Heart right ventricle (tissue), 16 donors: ENCODE measurements at regions not wholly inside any gene's neighbourhood (a gene's known extent, or its start where the extent isn't known, plus 50 kb on each side); places are given as distances from the start of the nearest gene placed in this dataset.

ENCODE experiments used
- ATAC-seq, 8 donors: fragments of 200-7000 bp; cut with Tn5 transposase; one replicate each; pipeline ENCODE4 v1.9.1; 2020; ENCODE audit warnings: mild to moderate bottlenecking in 8 of 8, moderate library complexity in 8 of 8, moderate number of reproducible peaks in 1 of 8
- DNase-seq, 2 donors: peaks; one replicate each; pipeline ENCODE4 v3.0.0-alpha.2; 2020
- H3K27ac ChIP-seq, 10 donors: fragments of 200-600 bp; sonication (generic) in 2 of 10; one replicate each; pipeline versions ENCODE4 v1.5.0 to v1.8.0; 2020 to 2022; ENCODE audit warnings: mild to moderate bottlenecking in 3 of 10
- H3K27me3 ChIP-seq, 7 donors: fragments of 200-600 bp; one replicate each; pipeline ENCODE4 v1.8.0; 2021 to 2022; ENCODE audit warnings: mild to moderate bottlenecking in 2 of 7
- H3K36me3 ChIP-seq, 9 donors: fragments of 200-600 bp; sonication (generic) in 1 of 9; one replicate each; pipeline versions ENCODE4 v1.5.0 to v1.8.0; 2020 to 2022; ENCODE audit warnings: mild to moderate bottlenecking in 2 of 9
- H3K4me1 ChIP-seq, 9 donors: fragments of 200-600 bp; sonication (generic) in 1 of 9; one replicate each; pipeline versions ENCODE4 v1.5.0 to v1.8.0; 2020 to 2022; ENCODE audit warnings: mild to moderate bottlenecking in 4 of 9
- H3K4me3 ChIP-seq, 10 donors: fragments of 200-600 bp; sonication (generic) in 2 of 10; one replicate each; pipeline versions ENCODE4 v1.5.0 to v1.8.0; 2020 to 2022; ENCODE audit warnings: mild to moderate bottlenecking in 7 of 10, moderate library complexity in 2 of 10
- H3K9me3 ChIP-seq, 11 donors: fragments of 200-600 bp in 10 of 11; sonication (generic) in 2 of 11; one replicate each; pipeline versions ENCODE4 v1.5.0 to v1.8.0; 2013 to 2022; ENCODE audit warnings: mild to moderate bottlenecking in 2 of 11, control low read depth in 1 of 11, moderate library complexity in 1 of 11
- CTCF ChIP-seq, 9 donors: fragments of 200-600 bp; sonication (generic) in 2 of 9; IDR thresholded peaks; one replicate each; pipeline versions ENCODE4 v1.5.0 to v1.8.0; 2021 to 2022; ENCODE audit warnings: antibody characterized with exemption in 9 of 9, mild to moderate bottlenecking in 5 of 9, moderate library complexity in 1 of 9
- WGBS, 2 donors: extraction: QIAGEN DNeasy Blood & Tissue Kit; methylation state at CpG; one replicate each; pipeline ENCODE4 v1.1.7; 2013; ENCODE audit warnings: inconsistent platforms in 1 of 2; 5-methylcytosine and 5-hydroxymethylcytosine counted together
- intact Hi-C, 10 donors: fragments of 100-400 bp; cut with DNase I; formaldehyde crosslinking; loops; one replicate each; pipeline versions ENCODE4 v1.11.1 to v1.14.2; 2022
- donor health status: Arrhythmogenic right ventricular cardiomyopathy.
- donor health status: ischemic (EF 13 %, LVEDD 7.1; RV severe dilation, severe dysfunction).
- donor health status: healthy with polysubstance abuse.
- donor health status: DM: no; HTN: yes; CAD: no.
- donor health status: DM: no; HTN: no; CAD: no.
- donor health status: ischemic (EF 25% LVEDD 6.9; RV normal size, moderate dysfunction).
- donor health status: ischemic (EF 25% LVEDD 5.7; RV mildly dilated, moderate dysfunction).
- donor health status: healthy.
- donor health status: DM: yes; HTN: yes; CAD: no.
- donor health status: Ischemic cardiomyopathy.
- donor health status: ischemic (EF 35%, LVEDD 5.7; RV mildly dilated, moderate dysfunction).
- donor health status: nonischemic (EF 11% LVEDD 7.7; RV severe dilation, severe dysfunction).
- donor health status: DM: yes; HTN: yes; CAD: no.
- donor health status: PGD.
- donor health status: ischemic (EF 29% LVEDD 5.4; RV normal size, mild dysfunction).
- donor health status: nonischemic (EF 23%, LVEDD 6.1; RV moderate dilation, normal function).

DNA sequence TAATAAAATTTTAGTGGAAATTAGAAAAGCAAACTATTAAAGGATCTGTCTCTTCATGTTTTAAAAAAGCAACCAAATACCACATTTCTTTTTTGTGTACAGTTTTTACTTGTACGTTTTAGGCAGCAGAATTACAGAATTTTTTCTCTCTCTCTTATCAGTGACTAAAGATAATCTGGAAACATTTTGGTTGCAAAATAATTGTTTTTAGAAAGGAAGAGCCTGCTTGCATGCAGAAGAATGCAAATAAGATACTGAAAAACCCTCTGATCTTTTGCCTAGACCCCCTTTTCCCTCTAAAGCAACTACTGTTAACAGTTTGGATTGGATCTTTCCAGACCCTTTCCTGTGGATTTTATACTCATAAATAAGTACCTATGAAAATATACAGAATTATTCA lies 75.9 kb upstream of the SGCD start:
- 43 to 63% methylated on average over 1 of the region's 1 CpG for WGBS, 2 donors
- Histone ChIP-seq H3K36me3 (no peaks in the 10 kb centered on the region), H3K4me3 (no peak overlapping the region), H3K9me3 (no peaks in the 10 kb centered on the region), H3K4me1 (peaks cover 0 to 5% (median 0%) of the 10 kb centered on the region in 9 donors), H3K27ac (no peak overlapping the region), H3K27me3 (no peaks in the 10 kb centered on the region)
- no peak for TF ChIP-seq CTCF (IDR thresholded peaks at IDR 0.05)
- DNase-seq = no peak
- intact Hi-C loops = no loop called here
- ATAC-seq = no peak

DNA sequence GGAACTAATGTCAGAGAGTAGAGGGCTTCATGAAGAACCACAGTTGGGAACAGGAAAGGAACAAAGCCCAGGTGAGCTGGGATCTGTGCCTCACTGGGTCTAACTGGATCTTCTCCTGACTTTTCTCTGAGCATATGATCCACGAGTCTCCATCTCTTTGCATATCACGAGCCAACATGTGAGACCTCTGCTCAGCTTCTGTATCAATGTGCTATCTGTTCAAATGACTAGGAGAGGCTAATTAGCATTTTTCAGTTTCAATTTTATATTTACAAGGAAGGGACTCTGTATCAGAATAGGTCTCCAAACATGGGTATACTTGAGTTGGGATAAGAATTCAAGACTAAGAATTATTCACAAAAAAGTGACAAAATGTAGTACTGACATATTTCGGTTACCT lies 73.8 kb upstream of the SGCD start:
- WGBS, 2 donors = 85% methylated on average over 3 of the region's 3 CpGs
- TF ChIP-seq CTCF (IDR thresholded peaks at IDR 0.05) = no peak
- Histone ChIP-seq H3K4me3 (no peak overlapping the region), H3K36me3 (no peaks in the 10 kb centered on the region), H3K9me3 (no peaks in the 10 kb centered on the region), H3K27ac (no peak overlapping the region), H3K27me3 (no peaks in the 10 kb centered on the region), H3K4me1 (peaks cover 0 to 5% (median 0%) of the 10 kb centered on the region in 9 donors)
- no peak for DNase-seq
- ATAC-seq = no peak
- intact Hi-C loops = no loop called here

- H3K9me3 ChIP-seq = no peaks in the 10 kb centered on the region
- no peaks in the 10 kb centered on the region for H3K27me3 ChIP-seq
- H3K4me1 ChIP-seq = peaks cover 0 to 4% (median 0%) of the 10 kb centered on the region in 9 donors
- H3K36me3 ChIP-seq = no peaks in the 10 kb centered on the region
- intact Hi-C loops = no loop called here
- no peak for TF ChIP-seq CTCF (IDR thresholded peaks at IDR 0.05)
- WGBS, 2 donors = 40 to 43% methylated on average over 2 of the region's 2 CpGs
- H3K27ac ChIP-seq = no peak overlapping the region
- ATAC-seq (no peak), DNase-seq (no peak)
- H3K4me3 ChIP-seq = no peak overlapping the region
Observed at GRCh38 chr5:156254196-156254595, 72.8 kb upstream of the SGCD start.

DNA sequence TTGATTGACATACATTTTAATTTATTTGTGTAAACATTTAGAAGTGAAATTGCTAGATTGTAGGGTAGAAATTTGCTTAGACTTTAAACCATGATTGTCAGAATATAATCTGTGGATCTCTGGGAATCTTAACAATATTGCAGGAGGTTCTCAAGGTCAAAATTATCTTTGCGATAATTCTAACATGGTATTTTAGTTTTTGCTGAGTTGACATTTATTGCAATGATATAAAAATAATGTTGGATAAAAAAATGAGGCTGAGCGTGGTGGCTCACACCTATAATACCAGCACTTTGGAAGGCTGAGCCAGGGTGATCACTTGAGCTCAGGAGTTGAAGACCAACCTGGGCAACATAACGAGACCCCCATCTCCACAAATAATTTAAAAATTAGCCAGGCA lies 70.3 kb upstream of the SGCD start:
- WGBS, 2 donors = 91 to 94% methylated on average over 3 of the region's 3 CpGs
- TF ChIP-seq CTCF (IDR thresholded peaks at IDR 0.05) = no peak
- no peak for DNase-seq

DNA sequence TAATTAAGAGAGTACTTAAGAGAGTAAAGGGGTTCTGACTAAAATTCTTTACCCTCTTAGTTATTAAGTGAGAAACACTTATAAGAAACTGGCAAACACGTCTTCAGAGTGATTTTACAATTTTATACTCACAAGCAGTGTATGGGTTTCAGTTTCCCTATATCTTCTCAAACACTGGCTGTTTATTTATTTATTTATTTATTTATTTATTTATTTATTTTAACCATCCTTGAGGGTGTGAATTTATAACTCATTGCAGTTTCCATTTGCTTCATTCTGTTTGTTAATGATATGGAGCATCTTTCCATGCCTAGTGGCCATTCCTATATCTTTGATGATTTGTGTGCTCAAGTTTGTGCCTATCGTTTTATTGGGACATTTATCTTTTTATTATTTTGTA lies 68.0 kb upstream of the SGCD start:
- no peaks in the 10 kb centered on the region for H3K27me3 ChIP-seq
- DNase-seq (no peak), ATAC-seq (no peak)
- intact Hi-C loops = no loop called here
- no peak overlapping the region for H3K4me3 ChIP-seq
- no peaks in the 10 kb centered on the region for H3K36me3 ChIP-seq
- 60 to 86% methylated on average over 2 of the region's 2 CpGs for WGBS, 2 donors
- H3K9me3 ChIP-seq = peaks cover 0 to 5% (median 0%) of the 10 kb centered on the region in 11 donors
- no peaks in the 10 kb centered on the region for H3K4me1 ChIP-seq
- no peak overlapping the region for H3K27ac ChIP-seq
- TF ChIP-seq CTCF (IDR thresholded peaks at IDR 0.05) = no peak

More for the DNA sequence above, 70.3 kb upstream of the SGCD start:
- intact Hi-C loops = no loop called here
- H3K4me3 ChIP-seq = no peak overlapping the region
- no peak for ATAC-seq
- H3K27me3 ChIP-seq = no peaks in the 10 kb centered on the region
- H3K36me3 ChIP-seq = no peaks in the 10 kb centered on the region
- H3K27ac ChIP-seq = no peak overlapping the region
- H3K4me1 ChIP-seq = no peaks in the 10 kb centered on the region
- no peaks in the 10 kb centered on the region for H3K9me3 ChIP-seq
